ENCODE measurements at regions not wholly inside any gene's neighbourhood (a gene's known extent, or its start where the extent isn't known, plus 50 kb on each side); places are given as distances from the start of the nearest gene placed in this dataset.

DNA sequence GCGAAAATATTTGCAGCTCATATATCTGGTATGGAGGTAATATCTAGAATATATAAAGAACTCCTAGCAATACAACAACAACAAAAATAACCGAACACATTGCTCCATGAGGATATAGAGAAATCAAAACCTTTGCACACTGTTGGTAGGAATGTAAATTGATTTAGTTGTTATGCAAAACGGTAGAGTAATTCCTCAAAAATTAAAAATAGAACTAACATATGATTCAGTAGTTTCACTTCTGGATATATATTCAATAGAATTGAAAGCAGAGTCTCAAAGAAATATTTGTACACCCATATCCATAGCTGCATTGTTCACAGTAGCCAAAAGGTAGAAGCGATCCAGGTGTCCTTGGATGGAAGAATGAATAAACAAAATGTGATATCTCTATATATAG, 203.0 kb upstream of the CNKSR2 start:
- Histone ChIP-seq H3K4me3 (ENCODE audit: low read depth, low read length) (no peak overlapping the region), H3K27me3 (ENCODE audit: control insufficient read depth, insufficient read depth, low read length) (no peaks in the 10 kb centered on the region), H3K36me3 (ENCODE audit: control insufficient read depth, insufficient read depth, low read length) (no peaks in the 10 kb centered on the region)
- ChIA-PET CTCF (no interaction called here), POLR2A (no interaction called here)
- no peak for DNase-seq (ENCODE audit: low read depth)
- TF ChIP-seq, protein P1, sequence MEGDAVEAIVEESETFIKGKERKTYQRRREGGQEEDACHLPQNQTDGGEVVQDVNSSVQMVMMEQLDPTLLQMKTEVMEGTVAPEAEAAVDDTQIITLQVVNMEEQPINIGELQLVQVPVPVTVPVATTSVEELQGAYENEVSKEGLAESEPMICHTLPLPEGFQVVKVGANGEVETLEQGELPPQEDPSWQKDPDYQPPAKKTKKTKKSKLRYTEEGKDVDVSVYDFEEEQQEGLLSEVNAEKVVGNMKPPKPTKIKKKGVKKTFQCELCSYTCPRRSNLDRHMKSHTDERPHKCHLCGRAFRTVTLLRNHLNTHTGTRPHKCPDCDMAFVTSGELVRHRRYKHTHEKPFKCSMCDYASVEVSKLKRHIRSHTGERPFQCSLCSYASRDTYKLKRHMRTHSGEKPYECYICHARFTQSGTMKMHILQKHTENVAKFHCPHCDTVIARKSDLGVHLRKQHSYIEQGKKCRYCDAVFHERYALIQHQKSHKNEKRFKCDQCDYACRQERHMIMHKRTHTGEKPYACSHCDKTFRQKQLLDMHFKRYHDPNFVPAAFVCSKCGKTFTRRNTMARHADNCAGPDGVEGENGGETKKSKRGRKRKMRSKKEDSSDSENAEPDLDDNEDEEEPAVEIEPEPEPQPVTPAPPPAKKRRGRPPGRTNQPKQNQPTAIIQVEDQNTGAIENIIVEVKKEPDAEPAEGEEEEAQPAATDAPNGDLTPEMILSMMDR (IDR thresholded peaks at IDR 0.05; ENCODE audit: insufficient read depth, low read depth, low read length), result no peak

DNA sequence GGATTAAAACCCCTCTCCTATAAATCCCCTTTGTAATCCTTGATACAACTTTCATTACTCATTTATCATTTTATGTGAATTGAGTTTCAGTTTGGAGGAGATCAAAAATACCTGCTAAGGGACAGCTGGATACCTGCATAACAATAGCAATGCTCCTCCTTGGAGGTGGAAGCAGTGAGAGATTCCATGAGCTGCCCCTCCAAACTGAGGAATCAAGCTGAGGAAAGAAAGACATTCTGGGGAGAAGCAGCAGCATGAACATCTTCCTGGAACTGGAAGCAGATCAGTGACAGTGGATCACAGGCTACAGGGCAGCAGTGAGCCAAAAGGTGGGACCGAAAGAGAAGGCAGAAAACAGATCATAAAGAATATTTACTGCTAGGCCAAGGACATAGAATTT, 199.8 kb upstream of the CNKSR2 start:
- TF ChIP-seq, protein P1 (IDR thresholded peaks at IDR 0.05; ENCODE audit: insufficient read depth, low read depth, low read length), result no peak
- ChIA-PET POLR2A (no interaction called here), CTCF (no interaction called here)
- no peak overlapping the region for H3K4me3 ChIP-seq (ENCODE audit: low read depth, low read length)
- H3K27me3 ChIP-seq (ENCODE audit: control insufficient read depth, insufficient read depth, low read length), result no peaks in the 10 kb centered on the region
- DNase-seq (ENCODE audit: low read depth), result no peak
- no peaks in the 10 kb centered on the region for H3K36me3 ChIP-seq (ENCODE audit: control insufficient read depth, insufficient read depth, low read length)

DNA sequence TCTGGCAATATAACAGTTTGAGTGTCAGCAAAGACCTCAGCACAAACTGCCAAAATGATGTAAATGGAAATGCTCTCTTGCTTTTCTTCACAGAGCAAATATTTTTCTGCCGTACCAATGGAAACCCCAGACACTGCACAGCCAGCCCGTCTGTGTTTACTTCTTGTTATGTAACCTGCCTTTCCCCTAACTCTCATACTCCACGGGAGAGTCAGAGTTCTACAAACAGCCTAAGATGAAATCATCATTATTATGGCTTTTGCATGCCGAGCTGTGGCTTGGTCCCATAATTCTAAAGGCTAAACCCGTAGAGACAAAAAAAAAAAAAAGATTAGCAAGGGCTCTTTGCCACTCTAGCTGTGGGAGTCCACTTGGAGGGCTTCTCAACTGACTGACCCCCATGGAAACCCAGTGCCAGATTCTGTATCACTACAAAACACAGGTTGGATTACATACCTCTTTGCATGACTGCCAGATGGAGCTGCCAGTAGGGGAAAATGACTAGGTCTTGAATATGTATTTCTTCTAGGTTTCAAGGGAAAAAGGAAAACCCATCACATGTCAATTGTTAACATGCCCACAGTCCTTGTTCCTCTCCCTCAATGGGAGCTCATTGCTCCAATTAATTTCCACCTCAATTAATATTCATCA, 197.2 kb upstream of the CNKSR2 start:
- no peaks in the 10 kb centered on the region for H3K27me3 ChIP-seq (ENCODE audit: control insufficient read depth, insufficient read depth, low read length)
- TF ChIP-seq, protein P1 (IDR thresholded peaks at IDR 0.05; ENCODE audit: insufficient read depth, low read depth, low read length), result no peak
- H3K36me3 ChIP-seq (ENCODE audit: control insufficient read depth, insufficient read depth, low read length), result no peaks in the 10 kb centered on the region
- ChIA-PET POLR2A (no interaction called here), CTCF (no interaction called here)
- no peak for DNase-seq (ENCODE audit: low read depth)
- no peak overlapping the region for H3K4me3 ChIP-seq (ENCODE audit: low read depth, low read length)

DNA sequence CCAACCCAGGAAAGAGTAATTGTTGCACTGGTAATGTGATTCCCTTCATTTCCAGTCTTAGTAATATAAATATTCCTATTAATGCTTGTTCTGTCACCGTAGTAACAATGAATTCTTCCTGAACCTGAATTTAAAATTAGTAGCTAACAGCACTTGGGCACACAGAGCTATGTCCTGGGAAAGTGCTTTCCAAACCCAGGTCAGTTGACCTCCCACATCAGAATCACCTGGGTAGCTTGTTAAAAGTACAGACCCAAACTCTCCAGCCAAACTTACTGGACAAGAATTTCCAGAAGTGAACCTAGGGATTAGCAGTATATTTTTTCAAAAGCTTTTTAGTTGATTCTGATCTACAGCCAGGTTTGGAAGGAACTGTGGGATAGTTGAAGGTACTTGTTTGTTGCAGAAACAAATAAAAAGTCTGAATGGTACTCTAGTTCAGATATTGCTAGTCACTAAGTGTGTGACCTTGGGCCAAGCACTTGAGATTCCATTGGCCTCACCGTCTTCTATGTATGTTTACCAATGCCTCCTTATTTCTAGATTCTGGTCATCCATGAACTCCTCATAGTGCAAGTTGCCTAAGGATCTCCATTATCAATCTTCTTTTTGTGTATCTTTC, 192.9 kb upstream of the CNKSR2 start:
- Histone ChIP-seq H3K36me3 (ENCODE audit: control insufficient read depth, insufficient read depth, low read length) (no peaks in the 10 kb centered on the region), H3K4me3 (ENCODE audit: low read depth, low read length) (no peak overlapping the region), H3K27me3 (ENCODE audit: control insufficient read depth, insufficient read depth, low read length) (no peaks in the 10 kb centered on the region)
- POLR2A ChIA-PET, result no interaction called here
- CTCF ChIA-PET, result no interaction called here
- no peak for DNase-seq (ENCODE audit: low read depth)
- TF ChIP-seq, protein P1 (IDR thresholded peaks at IDR 0.05; ENCODE audit: insufficient read depth, low read depth, low read length), result no peak

GRCh38 chrX:21193196-21193595, 181.0 kb upstream of the CNKSR2 start:
- no peaks in the 10 kb centered on the region for H3K27me3 ChIP-seq (ENCODE audit: control insufficient read depth, insufficient read depth, low read length)
- no peaks in the 10 kb centered on the region for H3K36me3 ChIP-seq (ENCODE audit: control insufficient read depth, insufficient read depth, low read length)
- no peak overlapping the region for H3K4me3 ChIP-seq (ENCODE audit: low read depth, low read length)
- TF ChIP-seq, protein P1 (IDR thresholded peaks at IDR 0.05; ENCODE audit: insufficient read depth, low read depth, low read length), result no peak
- DNase-seq (ENCODE audit: low read depth), result no peak
- CTCF ChIA-PET, result no interaction called here
- POLR2A ChIA-PET, result no interaction called here

Measured in BJ (cell line).